DOHH2 (cell line): ENCODE measurements at regions not wholly inside any gene's neighbourhood (a gene's known extent, or its start where the extent isn't known, plus 50 kb on each side); places are given as distances from the start of the nearest gene placed in this dataset.

Experiments used
- H3F3A ChIP-seq: fragments of 200-600 bp; sonication (generic), shearing (Covaris generic); 2 replicates; pipeline ENCODE4 v1.6.0; 2016; ENCODE audit warnings: antibody characterized with exemption, mild to moderate bottlenecking; ENCODE audit not compliant: control insufficient read depth, insufficient read depth
- H3K27ac ChIP-seq: fragments of 200-600 bp; sonication (generic); 2 replicates; pipeline ENCODE4 v1.5.1; 2014; ENCODE audit warnings: low read depth, mild to moderate bottlenecking, low read length, moderate library complexity
- H3K27me3 ChIP-seq: fragments of 200-600 bp; sonication (generic); 2 replicates; pipeline ENCODE4 v1.6.1; 2014; ENCODE audit warnings: mild to moderate bottlenecking, low read length, mixed read lengths; ENCODE audit not compliant: control insufficient read depth
- H3K36me3 ChIP-seq: fragments of 200-600 bp; sonication (generic); 2 replicates; pipeline ENCODE4 v1.6.1; 2014; ENCODE audit warnings: mild to moderate bottlenecking, low read length, moderate library complexity, mixed read lengths; ENCODE audit not compliant: control insufficient read depth
- H3K4me1 ChIP-seq: fragments of 200-600 bp; sonication (generic); 2 replicates; pipeline ENCODE4 v1.6.1; 2014; ENCODE audit warnings: mild to moderate bottlenecking, low read length, mixed read lengths; ENCODE audit not compliant: control insufficient read depth
- H3K4me2 ChIP-seq: fragments of 200-600 bp; sonication (generic); 2 replicates; pipeline ENCODE4 v1.6.0; 2014; ENCODE audit warnings: mild to moderate bottlenecking, low read length, moderate library complexity
- H3K4me3 ChIP-seq: fragments of 200-600 bp; sonication (generic); 2 replicates; pipeline ENCODE4 v1.5.1; 2014; ENCODE audit warnings: mild to moderate bottlenecking, low read length, mixed read lengths
- H3K79me2 ChIP-seq: fragments of 200-600 bp; sonication (generic); 2 replicates; pipeline ENCODE4 v1.6.1; 2014; ENCODE audit warnings: mild to moderate bottlenecking, low read length, mixed read lengths; ENCODE audit not compliant: control insufficient read depth
- H3K9me2 ChIP-seq: fragments of 200-600 bp; sonication (generic); replicated peaks from 2 replicates; pipeline ENCODE4 v1.6.1; 2014; ENCODE audit warnings: mild to moderate bottlenecking, low read length, mixed read lengths; ENCODE audit not compliant: control insufficient read depth
- H3K9me3 ChIP-seq: fragments of 200-600 bp; sonication (generic); 2 replicates; pipeline ENCODE4 v1.6.1; 2014; ENCODE audit warnings: antibody characterized with exemption, low read length, mixed read lengths; ENCODE audit not compliant: control insufficient read depth, insufficient read depth
- H4K20me1 ChIP-seq: fragments of 200-600 bp; sonication (generic); 2 replicates; pipeline ENCODE4 v1.6.0; 2014; ENCODE audit warnings: low read depth, mild to moderate bottlenecking, antibody characterized with exemption, low read length, moderate library complexity; ENCODE audit not compliant: control insufficient read depth, insufficient read depth
- CTCF ChIP-seq: fragments of 200-600 bp; sonication (generic); IDR thresholded peaks from one replicate; pipeline ENCODE4 v1.5.1; 2014; ENCODE audit warnings: antibody characterized with exemption, mild to moderate bottlenecking, low read depth, low read length; ENCODE audit not compliant: poor library complexity, severe bottlenecking
- EZH2phosphoT487 ChIP-seq: fragments of 200-600 bp; sonication (generic); IDR thresholded peaks from 2 replicates; pipeline ENCODE4 v1.6.1; 2017; ENCODE audit warnings: borderline replicate concordance, mild to moderate bottlenecking, antibody characterized with exemption, low read length, moderate library complexity, mixed read lengths

- TF ChIP-seq CTCF = no peak
- TF ChIP-seq EZH2phosphoT487 = no peak
- Histone ChIP-seq H3K4me2 (no peak overlapping the region), H3K9me3 (no peaks in the 10 kb centered on the region), H3K27me3 (no peaks in the 10 kb centered on the region), H3F3A (no peaks in the 10 kb centered on the region), H3K79me2 (no peaks in the 10 kb centered on the region), H4K20me1 (no peaks in the 10 kb centered on the region), H3K4me3 (no peak overlapping the region), H3K9me2 (no peaks in the 10 kb centered on the region), H3K27ac (no peak overlapping the region), H3K36me3 (no peaks in the 10 kb centered on the region), H3K4me1 (no peaks in the 10 kb centered on the region)
Observed at GRCh38 chr3:106366352-106366751, 497.5 kb upstream of the CBLB start.

GRCh38 chr3:106367496-106367895 lies 498.7 kb upstream of the CBLB start:
- Histone ChIP-seq H4K20me1 (no peaks in the 10 kb centered on the region), H3K4me3 (no peak overlapping the region), H3K27me3 (no peaks in the 10 kb centered on the region), H3K36me3 (no peaks in the 10 kb centered on the region), H3K9me3 (no peaks in the 10 kb centered on the region), H3K4me2 (no peak overlapping the region), H3K9me2 (no peaks in the 10 kb centered on the region), H3F3A (no peaks in the 10 kb centered on the region), H3K27ac (no peak overlapping the region), H3K4me1 (no peaks in the 10 kb centered on the region), H3K79me2 (no peaks in the 10 kb centered on the region)
- no peak for TF ChIP-seq EZH2phosphoT487

GRCh38 chr3:106371221-106371970 lies 502.6 kb upstream of the CBLB start:
- no peaks in the 10 kb centered on the region for H3K4me1 ChIP-seq
- no peaks in the 10 kb centered on the region for H3K36me3 ChIP-seq
- no peak for TF ChIP-seq EZH2phosphoT487
- no peaks in the 10 kb centered on the region for H3K79me2 ChIP-seq
- H4K20me1 ChIP-seq = no peaks in the 10 kb centered on the region
- no peak overlapping the region for H3K27ac ChIP-seq
- no peaks in the 10 kb centered on the region for H3F3A ChIP-seq
- no peaks in the 10 kb centered on the region for H3K9me3 ChIP-seq
- no peak overlapping the region for H3K4me3 ChIP-seq
- no peak overlapping the region for H3K4me2 ChIP-seq
- H3K9me2 ChIP-seq = no peaks in the 10 kb centered on the region
- H3K27me3 ChIP-seq = no peaks in the 10 kb centered on the region

GRCh38 chr3:106371971-106372805 lies 503.4 kb upstream of the CBLB start:
- Histone ChIP-seq H3K27me3 (no peaks in the 10 kb centered on the region), H3K4me3 (no peak overlapping the region), H3K4me1 (no peaks in the 10 kb centered on the region), H4K20me1 (no peaks in the 10 kb centered on the region), H3K36me3 (no peaks in the 10 kb centered on the region), H3K4me2 (no peak overlapping the region), H3K79me2 (no peaks in the 10 kb centered on the region), H3K9me3 (no peaks in the 10 kb centered on the region), H3K27ac (no peak overlapping the region), H3F3A (no peaks in the 10 kb centered on the region), H3K9me2 (no peaks in the 10 kb centered on the region)
- no peak for TF ChIP-seq CTCF
- no peak for TF ChIP-seq EZH2phosphoT487
